ENCODE measurements at regions not wholly inside any gene's neighbourhood (a gene's known extent, or its start where the extent isn't known, plus 50 kb on each side); places are given as distances from the start of the nearest gene placed in this dataset.

DNA sequence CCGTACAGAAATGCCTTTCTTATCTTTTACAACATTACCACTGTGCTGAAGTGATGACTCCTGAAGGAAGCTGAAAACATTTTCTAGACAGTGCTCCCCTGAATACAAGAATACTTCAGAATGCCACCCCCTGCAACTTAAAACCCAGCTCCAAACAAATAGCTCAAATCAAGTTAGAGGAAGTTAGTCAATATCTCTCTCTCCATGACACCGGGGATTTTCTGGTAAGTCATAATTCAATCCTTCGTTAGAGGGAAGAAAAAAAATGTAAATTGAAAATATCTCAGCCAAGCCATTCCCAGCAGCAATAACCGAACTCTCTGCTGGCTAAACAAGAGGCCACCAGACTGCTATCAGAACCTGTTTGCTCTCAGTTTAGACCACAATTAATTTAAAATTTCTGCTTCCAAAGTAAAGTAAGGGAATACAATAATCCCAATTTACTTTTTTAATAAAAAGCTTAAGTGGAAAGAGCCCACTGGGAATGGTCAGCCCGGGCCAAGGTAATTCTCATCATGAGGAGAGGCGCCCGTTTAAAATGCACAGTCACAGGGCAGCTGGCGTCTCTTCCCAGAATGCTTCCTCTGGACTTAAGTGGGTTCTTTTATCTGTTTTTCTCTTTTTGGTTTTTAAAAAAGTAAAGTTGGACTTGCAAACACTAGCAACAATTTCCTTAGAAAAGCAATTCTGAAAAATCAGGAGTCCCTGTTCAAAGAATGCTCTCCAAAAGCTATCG lies 710.1 kb upstream of the STXBP6 start:
- Histone ChIP-seq H3K27me3 (no peaks in the 10 kb centered on the region), H3K27ac (no peak overlapping the region), H3K4me3 (no peak overlapping the region), H3K36me3 (no peaks in the 10 kb centered on the region), H3K9me3 (no peaks in the 10 kb centered on the region), H3K4me1 (no peaks in the 10 kb centered on the region)
- TF ChIP-seq POLR2AphosphoS5 (IDR thresholded peaks at IDR 0.05) = no peak
- no peak for TF ChIP-seq POLR2A (IDR thresholded peaks at IDR 0.05)
- TF ChIP-seq EP300 (IDR thresholded peaks at IDR 0.05) = no peak
- TF ChIP-seq, protein P1, sequence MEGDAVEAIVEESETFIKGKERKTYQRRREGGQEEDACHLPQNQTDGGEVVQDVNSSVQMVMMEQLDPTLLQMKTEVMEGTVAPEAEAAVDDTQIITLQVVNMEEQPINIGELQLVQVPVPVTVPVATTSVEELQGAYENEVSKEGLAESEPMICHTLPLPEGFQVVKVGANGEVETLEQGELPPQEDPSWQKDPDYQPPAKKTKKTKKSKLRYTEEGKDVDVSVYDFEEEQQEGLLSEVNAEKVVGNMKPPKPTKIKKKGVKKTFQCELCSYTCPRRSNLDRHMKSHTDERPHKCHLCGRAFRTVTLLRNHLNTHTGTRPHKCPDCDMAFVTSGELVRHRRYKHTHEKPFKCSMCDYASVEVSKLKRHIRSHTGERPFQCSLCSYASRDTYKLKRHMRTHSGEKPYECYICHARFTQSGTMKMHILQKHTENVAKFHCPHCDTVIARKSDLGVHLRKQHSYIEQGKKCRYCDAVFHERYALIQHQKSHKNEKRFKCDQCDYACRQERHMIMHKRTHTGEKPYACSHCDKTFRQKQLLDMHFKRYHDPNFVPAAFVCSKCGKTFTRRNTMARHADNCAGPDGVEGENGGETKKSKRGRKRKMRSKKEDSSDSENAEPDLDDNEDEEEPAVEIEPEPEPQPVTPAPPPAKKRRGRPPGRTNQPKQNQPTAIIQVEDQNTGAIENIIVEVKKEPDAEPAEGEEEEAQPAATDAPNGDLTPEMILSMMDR (IDR thresholded peaks at IDR 0.05) = no peak
- ATAC-seq = no peak
- 63 to 84% methylated on average over 3 to 9 of the region's 9 CpGs for WGBS, 2 donors (ENCODE audit: low coverage in 1 of 2)

DNA sequence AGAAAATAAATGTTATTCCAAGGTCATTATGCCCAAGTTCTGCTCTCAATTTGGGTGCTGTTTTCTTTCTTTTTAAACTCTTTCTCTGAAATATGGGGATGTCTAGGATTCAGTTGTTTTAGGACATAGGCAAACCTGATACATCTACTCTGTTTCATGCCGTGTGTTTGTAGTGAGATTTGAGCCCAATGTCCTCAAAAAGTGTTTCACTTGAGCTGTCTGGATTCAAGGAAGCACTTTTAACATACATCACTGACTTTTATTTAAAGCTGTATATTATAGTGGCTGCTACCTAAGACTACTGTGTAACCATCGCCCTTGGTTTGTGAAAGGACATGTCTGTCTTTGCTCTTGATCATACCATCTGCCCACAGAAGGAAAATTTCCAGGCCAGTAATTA lies 709.3 kb upstream of the STXBP6 start:
- WGBS, 2 donors (ENCODE audit: low coverage in 1 of 2) = 63 to 81% methylated on average over 2 of the region's 2 CpGs
- Histone ChIP-seq H3K4me1 (no peaks in the 10 kb centered on the region), H3K4me3 (no peak overlapping the region), H3K36me3 (no peaks in the 10 kb centered on the region), H3K27ac (no peak overlapping the region), H3K9me3 (no peaks in the 10 kb centered on the region), H3K27me3 (no peaks in the 10 kb centered on the region)
- ATAC-seq = no peak
- TF ChIP-seq, protein P1 (IDR thresholded peaks at IDR 0.05) = no peak

DNA sequence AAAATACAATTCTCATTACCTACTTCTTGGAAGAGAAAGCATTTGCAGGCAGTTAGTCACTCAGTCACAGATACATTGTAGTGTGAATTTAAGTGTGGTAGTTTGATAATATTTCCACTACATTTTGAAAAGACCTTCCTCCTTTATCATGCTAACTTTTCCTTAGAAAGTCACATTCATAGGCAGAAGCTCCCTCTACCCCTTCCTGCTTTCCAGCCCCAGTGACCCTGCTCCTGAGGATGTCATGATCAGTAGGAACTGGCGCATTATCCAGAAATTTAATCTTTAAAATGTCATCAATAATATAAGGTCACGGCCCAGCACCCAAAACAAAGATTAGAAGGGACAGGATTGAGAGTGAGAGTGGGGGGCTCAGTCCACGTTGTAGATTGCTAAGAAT lies 707.4 kb upstream of the STXBP6 start:
- Histone ChIP-seq H3K4me3 (no peak overlapping the region), H3K27me3 (no peaks in the 10 kb centered on the region), H3K4me1 (no peaks in the 10 kb centered on the region), H3K36me3 (no peaks in the 10 kb centered on the region), H3K27ac (no peak overlapping the region), H3K9me3 (no peaks in the 10 kb centered on the region)
- ATAC-seq = no peak
- no peak for TF ChIP-seq POLR2A (IDR thresholded peaks at IDR 0.05)
- TF ChIP-seq EP300 (IDR thresholded peaks at IDR 0.05) = no peak
- no peak for TF ChIP-seq POLR2AphosphoS5 (IDR thresholded peaks at IDR 0.05)
- TF ChIP-seq, protein P1 (IDR thresholded peaks at IDR 0.05) = no peak
- WGBS, 2 donors (ENCODE audit: low coverage in 1 of 2) = 69 to 70% methylated on average over 2 to 3 of the region's 3 CpGs

DNA sequence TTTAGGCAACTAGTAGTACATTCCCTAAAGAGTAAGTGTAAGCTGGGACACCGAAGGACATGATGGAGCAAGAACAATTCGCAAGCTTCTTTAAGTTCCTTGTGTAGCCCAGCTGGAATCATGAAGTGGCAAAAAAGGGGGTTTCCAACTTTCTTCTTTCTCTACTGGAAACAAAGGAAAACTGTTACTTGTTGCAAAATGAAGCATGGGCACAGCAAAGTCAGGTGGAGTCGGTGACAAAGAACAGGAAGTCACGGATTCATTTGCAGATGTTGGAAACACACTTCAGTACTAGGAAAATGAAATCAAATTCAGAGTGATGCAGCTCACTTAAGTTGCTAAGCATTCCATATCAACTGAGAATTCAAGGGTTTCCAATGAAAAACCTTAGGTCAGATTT lies 706.9 kb upstream of the STXBP6 start:
- H3K27me3 ChIP-seq = no peaks in the 10 kb centered on the region
- no peak overlapping the region for H3K4me3 ChIP-seq
- no peaks in the 10 kb centered on the region for H3K36me3 ChIP-seq
- H3K27ac ChIP-seq = no peak overlapping the region
- TF ChIP-seq, protein P1 (IDR thresholded peaks at IDR 0.05) = no peak
- TF ChIP-seq EP300 (IDR thresholded peaks at IDR 0.05) (no peak), POLR2A (IDR thresholded peaks at IDR 0.05) (no peak), POLR2AphosphoS5 (IDR thresholded peaks at IDR 0.05) (no peak)
- 64 to 66% methylated on average over 2 to 4 of the region's 4 CpGs for WGBS, 2 donors (ENCODE audit: low coverage in 1 of 2)
- no peaks in the 10 kb centered on the region for H3K9me3 ChIP-seq
- ATAC-seq = no peak
- no peaks in the 10 kb centered on the region for H3K4me1 ChIP-seq

DNA sequence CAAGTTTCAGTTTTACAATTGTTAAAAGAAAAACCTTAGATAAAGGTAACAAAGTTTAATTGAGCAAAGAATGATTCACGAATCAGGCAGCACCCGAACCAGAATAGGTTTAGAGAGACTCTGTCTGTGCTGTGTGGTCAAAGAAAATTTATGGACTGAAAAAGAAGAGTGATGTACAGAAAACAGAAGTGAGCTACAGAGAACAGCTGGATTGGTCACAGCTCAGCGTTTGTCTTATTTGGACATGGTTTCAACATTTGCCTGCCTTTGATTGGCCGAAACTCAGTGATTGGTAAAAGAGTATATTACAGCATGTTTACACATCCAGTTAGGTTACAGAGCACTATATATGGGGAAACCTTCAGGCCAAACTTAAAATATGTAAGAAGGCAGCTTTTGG lies 703.2 kb upstream of the STXBP6 start:
- Histone ChIP-seq H3K36me3 (no peaks in the 10 kb centered on the region), H3K4me3 (no peak overlapping the region), H3K27me3 (no peaks in the 10 kb centered on the region), H3K4me1 (no peaks in the 10 kb centered on the region), H3K9me3 (no peaks in the 10 kb centered on the region), H3K27ac (no peak overlapping the region)
- WGBS, 2 donors (ENCODE audit: low coverage in 1 of 2) = 61 to 79% methylated on average over 4 of the region's 4 CpGs
- ATAC-seq = no peak
- no peak for TF ChIP-seq EP300 (IDR thresholded peaks at IDR 0.05)
- TF ChIP-seq, protein P1 (IDR thresholded peaks at IDR 0.05) = no peak
- no peak for TF ChIP-seq POLR2AphosphoS5 (IDR thresholded peaks at IDR 0.05)
- no peak for TF ChIP-seq POLR2A (IDR thresholded peaks at IDR 0.05)

Measured in gastroesophageal sphincter (tissue), 4 donors.